NB4 (cell line): ENCODE measurements at regions not wholly inside any gene's neighbourhood (a gene's known extent, or its start where the extent isn't known, plus 50 kb on each side); places are given as distances from the start of the nearest gene placed in this dataset.

Experiments
- DNase-seq: peaks from one replicate; pipeline ENCODE4 v3.0.0; 2010; ENCODE audit warnings: low read depth
- H3K4me3 ChIP-seq: one replicate; pipeline ENCODE4 v1.5.1; 2011; ENCODE audit warnings: mild to moderate bottlenecking, low read depth, low read length, moderate library complexity
- CTCF ChIP-seq: IDR thresholded peaks from one replicate; pipeline ENCODE4 v1.5.1; 2012; ENCODE audit warnings: low read depth, low read length
- MAX ChIP-seq: IDR thresholded peaks from 2 replicates; pipeline ENCODE4 v1.6.1; 2011; ENCODE audit warnings: low read depth, low read length
- MYC ChIP-seq: IDR thresholded peaks from 2 replicates; pipeline ENCODE4 v1.6.1; 2011; ENCODE audit warnings: low read depth, low read length
- POLR2A ChIP-seq: IDR thresholded peaks from 2 replicates; pipeline ENCODE4 v1.6.1; 2011; ENCODE audit warnings: mild to moderate bottlenecking; ENCODE audit not compliant: insufficient read length; ENCODE audit errors: extremely low read depth

DNA sequence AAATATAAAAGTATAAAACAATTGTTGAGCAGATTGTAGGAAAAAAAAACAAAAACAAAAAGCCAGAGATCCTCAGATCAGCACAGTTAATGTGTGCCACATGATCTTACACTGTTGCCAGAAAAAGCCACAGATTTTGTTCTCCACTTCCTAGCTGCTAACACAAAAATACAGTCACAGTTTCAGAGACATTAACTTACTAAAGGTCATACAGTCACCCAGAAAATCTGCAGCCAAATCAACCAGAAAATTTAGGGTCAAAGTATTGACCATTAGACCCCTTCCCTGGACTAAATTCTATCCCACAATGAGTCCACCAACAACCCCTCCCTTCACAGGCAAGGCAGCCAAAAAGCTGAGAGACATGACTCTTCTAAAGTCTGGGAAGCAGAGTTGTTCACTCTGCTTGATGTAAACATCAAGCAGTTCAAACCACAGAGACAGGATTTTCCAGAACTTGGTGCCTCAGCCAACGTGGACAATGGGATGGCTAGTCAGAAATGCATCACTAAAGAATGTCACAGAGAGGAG is 59.1 kb downstream of the SST start:
- H3K4me3 ChIP-seq, result no peak overlapping the region
- no peak for DNase-seq
- no peak for TF ChIP-seq CTCF
- no peak for TF ChIP-seq MYC
- TF ChIP-seq POLR2A, result no peak
- TF ChIP-seq MAX, result no peak

- H3K4me3 ChIP-seq, result no peak overlapping the region
- no peak for DNase-seq
- TF ChIP-seq MYC, result no peak
- no peak for TF ChIP-seq MAX
- TF ChIP-seq POLR2A, result no peak
- no peak for TF ChIP-seq CTCF
These were observed 75.9 kb downstream of the SST start for GRCh38 chr3:187594272-187594671.

DNA sequence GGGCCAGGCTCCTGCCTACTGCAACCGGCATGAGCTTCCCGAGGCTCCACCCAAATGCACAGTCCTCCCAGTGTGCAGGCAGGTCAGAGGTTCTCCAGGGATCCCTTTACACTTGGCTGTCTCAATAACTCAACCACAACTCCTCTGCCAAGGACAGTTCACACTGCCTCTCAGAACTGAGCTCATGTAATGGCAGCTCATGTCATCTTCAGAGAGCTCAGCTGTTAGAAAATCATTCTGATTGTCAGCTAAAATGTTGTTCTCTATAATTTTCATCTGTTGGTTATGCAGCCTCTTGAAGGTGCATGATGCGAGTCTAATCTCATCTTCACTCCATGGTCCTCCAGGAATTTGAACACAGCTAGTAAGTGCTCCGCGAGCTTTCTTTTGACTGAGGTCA is 76.7 kb downstream of the SST start:
- DNase-seq, result no peak
- H3K4me3 ChIP-seq, result no peak overlapping the region
- TF ChIP-seq MAX (no peak), CTCF (no peak), MYC (no peak), POLR2A (no peak)

DNA sequence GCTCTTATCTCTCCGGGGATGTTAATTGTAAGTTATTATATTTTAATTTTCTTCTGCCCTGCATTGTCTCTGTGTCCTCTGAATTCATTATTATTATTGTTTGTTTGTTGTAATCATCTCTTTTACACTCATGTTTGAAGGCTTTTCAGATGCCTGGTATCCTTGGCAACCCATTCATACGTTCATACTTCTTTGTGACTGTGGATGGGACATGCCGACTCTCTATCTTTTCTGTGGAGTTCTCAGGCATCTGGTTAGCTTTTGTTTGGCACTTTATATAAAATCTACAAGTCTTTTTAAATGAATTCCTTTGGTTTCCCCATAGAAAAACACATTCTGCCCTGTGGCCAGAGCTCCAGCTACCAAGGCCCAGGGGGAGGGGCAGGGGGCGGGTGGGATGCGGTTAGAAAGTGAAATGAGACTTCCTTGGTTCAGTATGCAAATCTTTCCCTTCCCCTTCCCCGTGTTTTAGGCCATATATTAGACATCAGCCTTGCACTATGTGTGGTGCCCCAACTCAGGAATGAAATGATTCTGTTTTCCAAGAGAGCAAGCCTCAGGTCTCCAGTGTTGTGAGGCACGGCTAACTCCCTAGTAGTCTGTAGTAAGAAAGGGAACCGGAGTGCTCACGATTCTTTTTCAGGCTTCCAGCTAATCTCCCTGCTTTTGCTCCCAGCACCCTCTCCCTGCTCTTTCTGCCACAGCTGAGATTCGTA is 79.2 kb downstream of the SST start:
- no peak for TF ChIP-seq MYC
- TF ChIP-seq MAX, result no peak
- TF ChIP-seq POLR2A, result no peak
- TF ChIP-seq CTCF, result no peak
- no peak for DNase-seq
- no peak overlapping the region for H3K4me3 ChIP-seq

DNA sequence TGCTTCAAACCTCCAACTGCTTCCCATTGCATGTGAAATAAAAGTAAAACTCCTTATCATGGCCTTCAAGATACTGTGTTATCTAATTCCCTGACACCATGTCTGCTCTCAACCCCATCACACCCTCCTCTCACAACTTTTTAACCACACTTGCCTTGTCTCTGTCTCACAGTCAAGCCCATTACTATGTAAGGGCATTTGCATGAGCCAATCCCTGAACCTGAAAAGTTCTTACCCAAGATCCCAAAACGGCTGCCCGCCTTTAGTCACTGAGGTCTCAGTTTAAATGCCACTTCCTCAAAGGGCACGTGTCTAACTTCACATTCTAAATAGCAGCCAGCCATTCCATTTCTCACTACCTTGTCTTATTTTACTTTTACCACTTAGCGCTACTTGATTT is 83.1 kb downstream of the SST start:
- TF ChIP-seq CTCF, result no peak
- TF ChIP-seq MAX, result peak; percentile 70; the same call in 1 of the 2 replicates
- no peak for TF ChIP-seq POLR2A
- no peak for TF ChIP-seq MYC
- no peak overlapping the region for H3K4me3 ChIP-seq
- peak; percentile 27 for DNase-seq
